Cardiac fibroblast (primary cell): ENCODE measurements at regions not wholly inside any gene's neighbourhood (a gene's known extent, or its start where the extent isn't known, plus 50 kb on each side); places are given as distances from the start of the nearest gene placed in this dataset.

Experiments used
- DNase-seq, 2 donors: peaks; one replicate each; pipeline versions ENCODE4 v3.0.0 to v3.0.0-alpha.2; 2010; ENCODE audit warnings: low read depth in 2 of 2
- H3K4me3 ChIP-seq, 2 donors: replicated peaks in 1 of 2; 1 replicate in 1 of 2; 2 replicates in 1 of 2; pipeline ENCODE4 v1.5.1; 2011; ENCODE audit warnings: low read depth in 2 of 2, low read length in 2 of 2, mild to moderate bottlenecking in 2 of 2, moderate library complexity in 1 of 2
- CTCF ChIP-seq: IDR thresholded peaks from one replicate; pipeline ENCODE4 v1.5.1; 2011; ENCODE audit warnings: low read depth, mild to moderate bottlenecking, low read length, inconsistent platforms

DNA sequence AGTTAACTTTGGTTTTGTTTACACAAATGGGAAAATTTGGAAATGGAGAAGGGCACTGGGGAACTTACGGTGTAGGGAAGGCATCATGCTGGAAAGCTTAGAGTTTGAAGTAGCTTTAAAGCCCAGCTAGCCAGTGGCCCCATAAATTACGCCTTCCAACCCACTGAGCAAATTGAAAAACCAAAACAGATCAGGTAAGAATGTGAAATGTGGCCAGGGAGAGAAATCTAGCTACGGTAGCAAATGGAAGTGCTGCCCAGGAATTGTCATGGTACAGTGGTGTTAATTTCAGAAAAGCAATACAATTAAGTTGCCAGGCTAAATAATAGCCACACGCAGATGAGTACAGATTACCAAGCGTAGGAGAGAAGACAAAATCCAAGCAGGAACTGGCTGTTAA lies 654.8 kb downstream of the PRELID2 start:
- H3K4me3 ChIP-seq, result no peak overlapping the region

GRCh38 chr5:145178641-145179523 lies 656.3 kb downstream of the PRELID2 start:
- H3K4me3 ChIP-seq, result no peak overlapping the region
- no peak for TF ChIP-seq CTCF
- DNase-seq, result peak; percentile 13 to 18

More for the DNA sequence above, 654.8 kb downstream of the PRELID2 start:
- no peak for DNase-seq
- TF ChIP-seq CTCF, result no peak

- DNase-seq, result no peak
- no peak overlapping the region for H3K4me3 ChIP-seq
- TF ChIP-seq CTCF, result no peak
Observed at GRCh38 chr5:145176041-145176440, 659.1 kb downstream of the PRELID2 start.

GRCh38 chr5:145166110-145166509 lies 669.0 kb downstream of the PRELID2 start:
- TF ChIP-seq CTCF, result no peak
- no peak overlapping the region for H3K4me3 ChIP-seq
- DNase-seq, result no peak

GRCh38 chr5:145163876-145164275 lies 671.3 kb downstream of the PRELID2 start:
- H3K4me3 ChIP-seq, result no peak overlapping the region
- TF ChIP-seq CTCF, result no peak
- no peak for DNase-seq

DNA sequence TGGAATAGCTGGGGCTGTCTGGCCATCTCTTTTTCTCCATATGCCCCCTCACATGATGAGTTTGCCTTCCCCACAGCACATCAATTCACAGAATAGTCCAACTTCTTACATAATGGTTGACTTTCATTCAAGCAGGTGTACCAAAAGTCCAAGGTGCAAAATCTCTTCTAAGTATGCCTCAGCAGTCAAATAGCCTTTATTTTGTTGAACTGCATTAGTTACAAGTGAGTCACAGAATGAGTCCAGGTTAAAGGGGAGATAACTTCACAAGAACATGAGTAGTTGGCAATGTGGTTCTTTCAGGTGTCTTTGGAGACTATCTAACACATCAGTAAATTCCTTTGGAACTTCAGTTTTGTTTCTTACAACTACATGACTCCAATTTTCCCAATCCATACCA lies 672.5 kb downstream of the PRELID2 start:
- DNase-seq, result no peak
- no peak overlapping the region for H3K4me3 ChIP-seq
- TF ChIP-seq CTCF, result no peak
